ENCODE measurements at regions not wholly inside any gene's neighbourhood (a gene's known extent, or its start where the extent isn't known, plus 50 kb on each side); places are given as distances from the start of the nearest gene placed in this dataset.

GRCh38 chr11:90856790-90857189 lies 633.9 kb upstream of the CHORDC1 start:
- POLR2A ChIA-PET, result no interaction called here
- CTCF ChIA-PET, result no interaction called here
- WGBS (ENCODE audit: low lambda C conversion rate), result 27% methylated on average over 1 of the region's 1 CpG

GRCh38 chr11:90855531-90855930 lies 632.7 kb upstream of the CHORDC1 start:
- no peak overlapping the region for H3K4me3 ChIP-seq (ENCODE audit: low read depth in 2 of 2, low read length in 1 of 2)
- no peak overlapping the region for H2AFZ ChIP-seq (ENCODE audit: low read depth)
- TF ChIP-seq, protein P1, sequence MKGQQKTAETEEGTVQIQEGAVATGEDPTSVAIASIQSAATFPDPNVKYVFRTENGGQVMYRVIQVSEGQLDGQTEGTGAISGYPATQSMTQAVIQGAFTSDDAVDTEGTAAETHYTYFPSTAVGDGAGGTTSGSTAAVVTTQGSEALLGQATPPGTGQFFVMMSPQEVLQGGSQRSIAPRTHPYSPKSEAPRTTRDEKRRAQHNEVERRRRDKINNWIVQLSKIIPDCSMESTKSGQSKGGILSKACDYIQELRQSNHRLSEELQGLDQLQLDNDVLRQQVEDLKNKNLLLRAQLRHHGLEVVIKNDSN (IDR thresholded peaks at IDR 0.05; ENCODE audit: borderline replicate concordance, low read depth), result no peak
- no peak for TF ChIP-seq TAF1 (IDR thresholded peaks at IDR 0.05; ENCODE audit: borderline replicate concordance, low read depth, low read length)
- TF ChIP-seq TEAD4 (IDR thresholded peaks at IDR 0.05; ENCODE audit: borderline replicate concordance, insufficient read depth), result no peak
- no peak for TF ChIP-seq JUND (IDR thresholded peaks at IDR 0.05)
- TF ChIP-seq, protein P2, sequence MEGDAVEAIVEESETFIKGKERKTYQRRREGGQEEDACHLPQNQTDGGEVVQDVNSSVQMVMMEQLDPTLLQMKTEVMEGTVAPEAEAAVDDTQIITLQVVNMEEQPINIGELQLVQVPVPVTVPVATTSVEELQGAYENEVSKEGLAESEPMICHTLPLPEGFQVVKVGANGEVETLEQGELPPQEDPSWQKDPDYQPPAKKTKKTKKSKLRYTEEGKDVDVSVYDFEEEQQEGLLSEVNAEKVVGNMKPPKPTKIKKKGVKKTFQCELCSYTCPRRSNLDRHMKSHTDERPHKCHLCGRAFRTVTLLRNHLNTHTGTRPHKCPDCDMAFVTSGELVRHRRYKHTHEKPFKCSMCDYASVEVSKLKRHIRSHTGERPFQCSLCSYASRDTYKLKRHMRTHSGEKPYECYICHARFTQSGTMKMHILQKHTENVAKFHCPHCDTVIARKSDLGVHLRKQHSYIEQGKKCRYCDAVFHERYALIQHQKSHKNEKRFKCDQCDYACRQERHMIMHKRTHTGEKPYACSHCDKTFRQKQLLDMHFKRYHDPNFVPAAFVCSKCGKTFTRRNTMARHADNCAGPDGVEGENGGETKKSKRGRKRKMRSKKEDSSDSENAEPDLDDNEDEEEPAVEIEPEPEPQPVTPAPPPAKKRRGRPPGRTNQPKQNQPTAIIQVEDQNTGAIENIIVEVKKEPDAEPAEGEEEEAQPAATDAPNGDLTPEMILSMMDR (IDR thresholded peaks at IDR 0.05), result no peak
- no peak for TF ChIP-seq MAX (IDR thresholded peaks at IDR 0.05; ENCODE audit: low read depth)
- no peak for TF ChIP-seq MXI1 (IDR thresholded peaks at IDR 0.05; ENCODE audit: low read depth, low read length)
- TF ChIP-seq CHD2 (IDR thresholded peaks at IDR 0.05; ENCODE audit: low read length, partially characterized antibody), result no peak
- no peak for TF ChIP-seq MEF2A (IDR thresholded peaks at IDR 0.05; ENCODE audit: borderline replicate concordance, low read depth)

More at GRCh38 chr11:90856790-90857189, 633.9 kb upstream of the CHORDC1 start:
- no peak for DNase-seq
- Histone ChIP-seq H3K9me3 (no peaks in the 10 kb centered on the region), H3K27ac (ENCODE audit: low read depth in 2 of 2, low read length in 1 of 2) (no peak overlapping the region), H3K4me3 (ENCODE audit: low read depth in 2 of 2, low read length in 1 of 2) (no peak overlapping the region), H3K9ac (no peak overlapping the region), H4K20me1 (ENCODE audit: insufficient read depth) (no peaks in the 10 kb centered on the region), H3F3A (replicated peaks; ENCODE audit: insufficient read depth) (no peaks in the 10 kb centered on the region), H2AFZ (ENCODE audit: low read depth) (no peak overlapping the region), H3K4me2 (no peak overlapping the region), H3K9me2 (no peaks in the 10 kb centered on the region), H3K79me2 (ENCODE audit: insufficient read depth) (no peaks in the 10 kb centered on the region), H3K36me3 (replicated peaks in 1 of 2; ENCODE audit: control insufficient read depth in 1 of 2, insufficient read depth in 2 of 2, low read length in 1 of 2) (no peaks in the 10 kb centered on the region), H3K4me1 (ENCODE audit: control insufficient read depth in 1 of 2, insufficient read depth in 2 of 2, low read depth in 1 of 2, low read length in 1 of 2) (no peaks in the 10 kb centered on the region), H3K27me3 (ENCODE audit: insufficient read depth) (no peaks in the 10 kb centered on the region)
- TF ChIP-seq, protein P3, sequence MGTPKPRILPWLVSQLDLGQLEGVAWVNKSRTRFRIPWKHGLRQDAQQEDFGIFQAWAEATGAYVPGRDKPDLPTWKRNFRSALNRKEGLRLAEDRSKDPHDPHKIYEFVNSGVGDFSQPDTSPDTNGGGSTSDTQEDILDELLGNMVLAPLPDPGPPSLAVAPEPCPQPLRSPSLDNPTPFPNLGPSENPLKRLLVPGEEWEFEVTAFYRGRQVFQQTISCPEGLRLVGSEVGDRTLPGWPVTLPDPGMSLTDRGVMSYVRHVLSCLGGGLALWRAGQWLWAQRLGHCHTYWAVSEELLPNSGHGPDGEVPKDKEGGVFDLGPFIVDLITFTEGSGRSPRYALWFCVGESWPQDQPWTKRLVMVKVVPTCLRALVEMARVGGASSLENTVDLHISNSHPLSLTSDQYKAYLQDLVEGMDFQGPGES (IDR thresholded peaks at IDR 0.05; ENCODE audit: low read depth, low read length), result no peak
- TF ChIP-seq CHD2 (IDR thresholded peaks at IDR 0.05; ENCODE audit: low read length, partially characterized antibody) (no peak), RXRA (IDR thresholded peaks at IDR 0.05; ENCODE audit: borderline replicate concordance, low read depth) (no peak), REST (IDR thresholded peaks at IDR 0.05; ENCODE audit: low read depth, low read length) (no peak), GABPA (IDR thresholded peaks at IDR 0.05; ENCODE audit: low read depth) (no peak), RAD21 (IDR thresholded peaks at IDR 0.05; ENCODE audit: low read length) (no peak), YY1 (IDR thresholded peaks at IDR 0.05; ENCODE audit: low read depth) (no peak), JUND (IDR thresholded peaks at IDR 0.05) (no peak)

More at GRCh38 chr11:90855531-90855930, 632.7 kb upstream of the CHORDC1 start:
- Histone ChIP-seq H3K9me2 (no peaks in the 10 kb centered on the region), H3K4me1 (ENCODE audit: control insufficient read depth in 1 of 2, insufficient read depth in 2 of 2, low read depth in 1 of 2, low read length in 1 of 2) (no peaks in the 10 kb centered on the region), H3K36me3 (replicated peaks in 1 of 2; ENCODE audit: control insufficient read depth in 1 of 2, insufficient read depth in 2 of 2, low read length in 1 of 2) (no peaks in the 10 kb centered on the region), H3K27ac (ENCODE audit: low read depth in 2 of 2, low read length in 1 of 2) (no peak overlapping the region), H4K20me1 (ENCODE audit: insufficient read depth) (no peaks in the 10 kb centered on the region), H3K79me2 (ENCODE audit: insufficient read depth) (no peaks in the 10 kb centered on the region), H3K9me3 (no peaks in the 10 kb centered on the region), H3K27me3 (ENCODE audit: insufficient read depth) (no peaks in the 10 kb centered on the region), H3F3A (replicated peaks; ENCODE audit: insufficient read depth) (no peaks in the 10 kb centered on the region), H3K9ac (no peak overlapping the region), H3K4me2 (no peak overlapping the region)
- no peak for DNase-seq
- ChIA-PET POLR2A (no interaction called here), CTCF (no interaction called here)
- WGBS (ENCODE audit: low lambda C conversion rate), result 65% methylated on average over 4 of the region's 4 CpGs

Measured in SK-N-SH (cell line).